ENCODE measurements at regions not wholly inside any gene's neighbourhood (a gene's known extent, or its start where the extent isn't known, plus 50 kb on each side); places are given as distances from the start of the nearest gene placed in this dataset.

- Histone ChIP-seq H3K4me3 (ENCODE audit: low read length in 2 of 2) (no peak overlapping the region), H3K36me3 (ENCODE audit: insufficient read depth, low read length) (no peaks in the 10 kb centered on the region), H3K27me3 (ENCODE audit: insufficient read depth, low read length) (no peaks in the 10 kb centered on the region), H3K27ac (ENCODE audit: low read depth, low read length) (no peak overlapping the region), H3K4me1 (ENCODE audit: insufficient read depth, low read length) (no peaks in the 10 kb centered on the region), H3K9me3 (ENCODE audit: control insufficient read depth in 1 of 2, low read length in 2 of 2) (no peaks in the 10 kb centered on the region)
- ChIA-PET POLR2A (ENCODE audit: partially characterized antibody) (no interaction called here), CTCF (ENCODE audit: partially characterized antibody) (no interaction called here)
- Mint-ChIP-seq H3K4me1 (no peaks in the 10 kb centered on the region), H3K27me3 (peaks cover 2% of the 10 kb centered on the region in 2 donors), H3K27ac (no peak overlapping the region), H3K4me3 (no peak overlapping the region), H3K9me3 (peaks cover 0 to 3% (median 0%) of the 10 kb centered on the region in 8 donors), H3K36me3 (no peaks in the 10 kb centered on the region)
- intact Hi-C loops (cut with micrococcal nuclease), result no loop called here
- no peak for DNase-seq
Measured at GRCh38 chr2:71891719-71892422, 255.8 kb downstream of the CYP26B1 start.

GRCh38 chr2:71891155-71891554, 256.5 kb downstream of the CYP26B1 start:
- no peak overlapping the region for H3K4me3 ChIP-seq (ENCODE audit: low read length in 2 of 2)
- CTCF ChIA-PET (ENCODE audit: partially characterized antibody), result no interaction called here
- H3K36me3 ChIP-seq (ENCODE audit: insufficient read depth, low read length), result no peaks in the 10 kb centered on the region
- Mint-ChIP-seq H3K4me3 (no peak overlapping the region), H3K27ac (no peak overlapping the region), H3K4me1 (no peaks in the 10 kb centered on the region), H3K27me3 (peaks cover 2% of the 10 kb centered on the region in 2 donors), H3K9me3 (peaks cover 0 to 7% (median 0%) of the 10 kb centered on the region in 8 donors), H3K36me3 (no peaks in the 10 kb centered on the region)
- H3K9me3 ChIP-seq (ENCODE audit: control insufficient read depth in 1 of 2, low read length in 2 of 2), result no peaks in the 10 kb centered on the region
- no peak overlapping the region for H3K27ac ChIP-seq (ENCODE audit: low read depth, low read length)
- no peaks in the 10 kb centered on the region for H3K27me3 ChIP-seq (ENCODE audit: insufficient read depth, low read length)
- no peaks in the 10 kb centered on the region for H3K4me1 ChIP-seq (ENCODE audit: insufficient read depth, low read length)
- POLR2A ChIA-PET (ENCODE audit: partially characterized antibody), result no interaction called here
- no peak for DNase-seq
- intact Hi-C loops (cut with micrococcal nuclease), result no loop called here

- Histone ChIP-seq H3K9me3 (ENCODE audit: control insufficient read depth in 1 of 2, low read length in 2 of 2) (no peaks in the 10 kb centered on the region), H3K27me3 (ENCODE audit: insufficient read depth, low read length) (no peaks in the 10 kb centered on the region), H3K4me1 (ENCODE audit: insufficient read depth, low read length) (no peaks in the 10 kb centered on the region), H3K27ac (ENCODE audit: low read depth, low read length) (no peak overlapping the region), H3K4me3 (ENCODE audit: low read length in 2 of 2) (no peak overlapping the region), H3K36me3 (ENCODE audit: insufficient read depth, low read length) (no peaks in the 10 kb centered on the region)
- H3K27me3 Mint-ChIP-seq, result peaks cover 2% of the 10 kb centered on the region in 2 donors
- no peak overlapping the region for H3K27ac Mint-ChIP-seq
- H3K4me1 Mint-ChIP-seq, result no peaks in the 10 kb centered on the region
- peaks cover 0 to 7% (median 0%) of the 10 kb centered on the region in 8 donors for H3K9me3 Mint-ChIP-seq
- H3K36me3 Mint-ChIP-seq, result no peaks in the 10 kb centered on the region
- no peak overlapping the region for H3K4me3 Mint-ChIP-seq
- intact Hi-C loops (cut with micrococcal nuclease), result no loop called here
- DNase-seq, result no peak
- ChIA-PET POLR2A (ENCODE audit: partially characterized antibody) (no interaction called here), CTCF (ENCODE audit: partially characterized antibody) (no interaction called here)
Measured at GRCh38 chr2:71889759-71890684, 257.6 kb downstream of the CYP26B1 start.

GRCh38 chr2:71888751-71889445, 258.8 kb downstream of the CYP26B1 start:
- no peaks in the 10 kb centered on the region for H3K9me3 ChIP-seq (ENCODE audit: control insufficient read depth in 1 of 2, low read length in 2 of 2)
- no peak for DNase-seq
- no peak overlapping the region for H3K4me3 ChIP-seq (ENCODE audit: low read length in 2 of 2)
- H3K36me3 ChIP-seq (ENCODE audit: insufficient read depth, low read length), result no peaks in the 10 kb centered on the region
- intact Hi-C loops (cut with micrococcal nuclease), result no loop called here
- H3K27me3 ChIP-seq (ENCODE audit: insufficient read depth, low read length), result no peaks in the 10 kb centered on the region
- H3K4me1 Mint-ChIP-seq, result no peaks in the 10 kb centered on the region
- H3K36me3 Mint-ChIP-seq, result no peaks in the 10 kb centered on the region
- H3K27me3 Mint-ChIP-seq, result peaks cover 2% of the 10 kb centered on the region in 2 donors
- no peaks in the 10 kb centered on the region for H3K4me1 ChIP-seq (ENCODE audit: insufficient read depth, low read length)
- H3K4me3 Mint-ChIP-seq, result no peak overlapping the region
- ChIA-PET POLR2A (ENCODE audit: partially characterized antibody) (no interaction called here), CTCF (ENCODE audit: partially characterized antibody) (no interaction called here)
- no peak overlapping the region for H3K27ac ChIP-seq (ENCODE audit: low read depth, low read length)
- peaks cover 0 to 7% (median 0%) of the 10 kb centered on the region in 8 donors for H3K9me3 Mint-ChIP-seq
- H3K27ac Mint-ChIP-seq, result no peak overlapping the region

GRCh38 chr2:71887196-71887595, 260.5 kb downstream of the CYP26B1 start:
- H3K9me3 Mint-ChIP-seq, result peaks cover 0 to 7% (median 2%) of the 10 kb centered on the region in 8 donors
- no peak overlapping the region for H3K4me3 ChIP-seq (ENCODE audit: low read length in 2 of 2)
- no peaks in the 10 kb centered on the region for H3K27me3 ChIP-seq (ENCODE audit: insufficient read depth, low read length)
- H3K4me1 Mint-ChIP-seq, result no peaks in the 10 kb centered on the region
- H3K27ac ChIP-seq (ENCODE audit: low read depth, low read length), result no peak overlapping the region
- no peak overlapping the region for H3K27ac Mint-ChIP-seq
- peaks cover 4% of the 10 kb centered on the region in 2 donors for H3K27me3 Mint-ChIP-seq
- H3K36me3 Mint-ChIP-seq, result no peaks in the 10 kb centered on the region
- H3K4me1 ChIP-seq (ENCODE audit: insufficient read depth, low read length), result no peaks in the 10 kb centered on the region
- ChIA-PET CTCF (ENCODE audit: partially characterized antibody) (no interaction called here), POLR2A (ENCODE audit: partially characterized antibody) (no interaction called here)
- intact Hi-C loops (cut with micrococcal nuclease), result no loop called here
- no peak overlapping the region for H3K4me3 Mint-ChIP-seq
- no peaks in the 10 kb centered on the region for H3K9me3 ChIP-seq (ENCODE audit: control insufficient read depth in 1 of 2, low read length in 2 of 2)
- no peak for DNase-seq
- H3K36me3 ChIP-seq (ENCODE audit: insufficient read depth, low read length), result no peaks in the 10 kb centered on the region

GRCh38 chr2:71886241-71886640, 261.4 kb downstream of the CYP26B1 start:
- Mint-ChIP-seq H3K4me3 (no peak overlapping the region), H3K27ac (no peak overlapping the region), H3K27me3 (peaks cover 2% of the 10 kb centered on the region in 2 donors), H3K4me1 (no peaks in the 10 kb centered on the region), H3K9me3 (peaks cover 0 to 7% (median 2%) of the 10 kb centered on the region in 8 donors), H3K36me3 (no peaks in the 10 kb centered on the region)
- Histone ChIP-seq H3K36me3 (ENCODE audit: insufficient read depth, low read length) (no peaks in the 10 kb centered on the region), H3K4me1 (ENCODE audit: insufficient read depth, low read length) (no peaks in the 10 kb centered on the region), H3K4me3 (ENCODE audit: low read length in 2 of 2) (no peak overlapping the region), H3K27ac (ENCODE audit: low read depth, low read length) (no peak overlapping the region), H3K27me3 (ENCODE audit: insufficient read depth, low read length) (no peaks in the 10 kb centered on the region), H3K9me3 (ENCODE audit: control insufficient read depth in 1 of 2, low read length in 2 of 2) (no peaks in the 10 kb centered on the region)
- CTCF ChIA-PET (ENCODE audit: partially characterized antibody), result no interaction called here
- POLR2A ChIA-PET (ENCODE audit: partially characterized antibody), result no interaction called here
- intact Hi-C loops (cut with micrococcal nuclease), result no loop called here
- DNase-seq, result no peak

- H3K27ac ChIP-seq (ENCODE audit: low read depth, low read length), result no peak overlapping the region
- H3K4me1 ChIP-seq (ENCODE audit: insufficient read depth, low read length), result no peaks in the 10 kb centered on the region
- no peak overlapping the region for H3K4me3 Mint-ChIP-seq
- H3K4me3 ChIP-seq (ENCODE audit: low read length in 2 of 2), result no peak overlapping the region
- no peak for DNase-seq
- H3K27me3 Mint-ChIP-seq, result peaks cover 2% of the 10 kb centered on the region in 2 donors
- H3K36me3 Mint-ChIP-seq, result no peaks in the 10 kb centered on the region
- no peaks in the 10 kb centered on the region for H3K4me1 Mint-ChIP-seq
- intact Hi-C loops (cut with micrococcal nuclease), result no loop called here
- no peaks in the 10 kb centered on the region for H3K27me3 ChIP-seq (ENCODE audit: insufficient read depth, low read length)
- H3K9me3 ChIP-seq (ENCODE audit: control insufficient read depth in 1 of 2, low read length in 2 of 2), result no peaks in the 10 kb centered on the region
- POLR2A ChIA-PET (ENCODE audit: partially characterized antibody), result no interaction called here
- CTCF ChIA-PET (ENCODE audit: partially characterized antibody), result no interaction called here
- no peaks in the 10 kb centered on the region for H3K36me3 ChIP-seq (ENCODE audit: insufficient read depth, low read length)
- H3K27ac Mint-ChIP-seq, result no peak overlapping the region
- peaks cover 0 to 4% (median 2%) of the 10 kb centered on the region in 8 donors for H3K9me3 Mint-ChIP-seq
Measured at GRCh38 chr2:71884303-71885042, 263.2 kb downstream of the CYP26B1 start.
